H1 (cell line): ENCODE measurements at regions not wholly inside any gene's neighbourhood (a gene's known extent, or its start where the extent isn't known, plus 50 kb on each side); places are given as distances from the start of the nearest gene placed in this dataset.

Experiments used
- CTCF ChIA-PET: fragments of 300-600 bp; sonication (Branson Sonifier 250); formaldehyde crosslinking; loops from one replicate; lab custom pipeline; 2021; ENCODE audit not compliant: partially characterized antibody; lab: Charles Lee
- POLR2A ChIA-PET: fragments of 300-600 bp; sonication (Branson Sonifier 250); formaldehyde crosslinking; loops from one replicate; lab custom pipeline; 2021; ENCODE audit warnings: inconsistent platforms; ENCODE audit not compliant: partially characterized antibody; lab: Charles Lee
- DNase-seq, 2 experiments: peaks; one replicate each; pipeline versions ENCODE4 v3.0.0 to v3.0.0-alpha.2; 2010 to 2022; ENCODE audit warnings: low spot score in 2 of 2, low read depth in 1 of 2, mixed read lengths in 1 of 2
- FAIRE-seq: peaks from 2 replicates; lab custom pipeline; 2011; peaks lifted over from hg19 to GRCh38; lab: Jason Lieb, UNC
- H2AFZ ChIP-seq: 2 replicates; pipeline ENCODE4 v1.8.1; 2012; ENCODE audit warnings: low read length, inconsistent platforms
- H2AK5ac ChIP-seq: 2 replicates; pipeline ENCODE4 v1.6.1; 2013; ENCODE audit warnings: low read depth, low read length
- H2BK120ac ChIP-seq: replicated peaks from 2 replicates; pipeline ENCODE3; 2013; ENCODE audit warnings: low read depth, low read length, inconsistent platforms
- H2BK12ac ChIP-seq: 2 replicates; pipeline ENCODE4 v1.6.1; 2013; ENCODE audit warnings: low read depth, low read length
- H2BK15ac ChIP-seq: 2 replicates; pipeline ENCODE4 v1.6.1; 2013; ENCODE audit warnings: low read length
- H2BK20ac ChIP-seq: 2 replicates; pipeline ENCODE4 v1.6.1; 2013; ENCODE audit warnings: low read length
- H2BK5ac ChIP-seq: 2 replicates; pipeline ENCODE4 v1.6.1; 2013; ENCODE audit warnings: low read depth, low read length
- H3K14ac ChIP-seq: 2 replicates; pipeline ENCODE4 v1.6.1; 2013; ENCODE audit warnings: inconsistent platforms; ENCODE audit not compliant: insufficient read length
- H3K18ac ChIP-seq: 2 replicates; pipeline ENCODE4 v1.6.1; 2013; ENCODE audit warnings: low read length; ENCODE audit errors: extremely low read depth
- H3K23ac ChIP-seq: 2 replicates; pipeline ENCODE4 v1.6.1; 2013; ENCODE audit warnings: inconsistent platforms; ENCODE audit not compliant: insufficient read length
- H3K23me2 ChIP-seq: 2 replicates; pipeline ENCODE4 v1.6.1; 2013; ENCODE audit warnings: low read depth, low read length
- H3K27ac ChIP-seq: 2 replicates; pipeline ENCODE4 v1.6.1; 2011; ENCODE audit warnings: low read depth, low read length, inconsistent platforms
- H3K27me3 ChIP-seq, 4 experiments: replicated peaks in 1 of 4; 1 replicate in 1 of 4; 2 replicates in 3 of 4; pipeline versions ENCODE4 v1.6.1 to v1.8.1; 2011 to 2013; ENCODE audit warnings: low read length in 3 of 4, mild to moderate bottlenecking in 3 of 4, inconsistent platforms in 2 of 4, mixed read lengths in 2 of 4, moderate library complexity in 1 of 4; ENCODE audit not compliant: control insufficient read depth in 3 of 4, insufficient read depth in 3 of 4; ENCODE audit errors: extremely low read depth in 1 of 4
- H3K36me3 ChIP-seq, 4 experiments: 2 replicates each; pipeline versions ENCODE4 v1.6.1 to v1.8.1; 2011 to 2013; ENCODE audit warnings: mild to moderate bottlenecking in 4 of 4, low read length in 3 of 4, moderate library complexity in 2 of 4, control low read depth in 1 of 4, inconsistent platforms in 1 of 4; ENCODE audit not compliant: insufficient read depth in 4 of 4, control insufficient read depth in 2 of 4
- H3K4ac ChIP-seq: replicated peaks from 2 replicates; pipeline ENCODE3; 2013; ENCODE audit warnings: low read length, low read depth, mixed read lengths, inconsistent platforms; ENCODE audit not compliant: insufficient read length
- H3K4me1 ChIP-seq, 4 experiments: replicated peaks in 1 of 4; 1 replicate in 1 of 4; 2 replicates in 3 of 4; pipeline versions ENCODE4 v1.6.1 to v1.8.1; 2011 to 2013; ENCODE audit warnings: low read length in 3 of 4, inconsistent platforms in 2 of 4, mixed read lengths in 1 of 4; ENCODE audit not compliant: insufficient read depth in 4 of 4, control insufficient read depth in 3 of 4
- H3K4me2 ChIP-seq, 2 experiments: 2 replicates each; pipeline versions ENCODE4 v1.6.1 to v1.8.1; 2011 to 2013; ENCODE audit warnings: low read depth in 2 of 2, low read length in 2 of 2, control low read depth in 1 of 2, inconsistent platforms in 1 of 2, mild to moderate bottlenecking in 1 of 2; ENCODE audit not compliant: insufficient read depth in 1 of 2
- H3K4me3 ChIP-seq, 4 experiments: fragments of 200-600, 300-600 bp in 1 of 4; sonication (generic), shearing (Covaris generic), sonication (Bioruptor Twin) in 1 of 4; 2 replicates each; pipeline versions ENCODE4 v1.5.1 to v1.8.1; 2011 to 2016; ENCODE audit warnings: low read length in 4 of 4, low read depth in 3 of 4, control low read depth in 2 of 4, inconsistent platforms in 2 of 4, mild to moderate bottlenecking in 2 of 4, mixed read lengths in 1 of 4, moderate library complexity in 1 of 4; ENCODE audit not compliant: insufficient read depth in 2 of 4; ENCODE audit errors: extremely low read depth in 1 of 4
- H3K56ac ChIP-seq: replicated peaks from 2 replicates; pipeline ENCODE3; 2013; ENCODE audit warnings: low read depth, mild to moderate bottlenecking, mixed read lengths, low read length, inconsistent platforms; ENCODE audit not compliant: insufficient read length
- H3K79me1 ChIP-seq: 2 replicates; pipeline ENCODE4 v1.6.1; 2013; ENCODE audit warnings: low read depth, low read length, control low read depth
- H3K79me2 ChIP-seq, 2 experiments: 2 replicates each; pipeline versions ENCODE4 v1.6.1 to v1.8.1; 2012 to 2013; ENCODE audit warnings: low read length in 2 of 2, mild to moderate bottlenecking in 2 of 2, inconsistent platforms in 1 of 2; ENCODE audit not compliant: insufficient read depth in 2 of 2, control insufficient read depth in 1 of 2
- H3K9ac ChIP-seq, 4 experiments: replicated peaks in 1 of 4; 1 replicate in 1 of 4; 2 replicates in 3 of 4; pipeline versions ENCODE4 v1.6.1 to v1.8.1; 2011 to 2013; ENCODE audit warnings: low read depth in 3 of 4, low read length in 3 of 4, control low read depth in 2 of 4, mild to moderate bottlenecking in 2 of 4, moderate library complexity in 2 of 4, inconsistent platforms in 1 of 4; ENCODE audit errors: extremely low read depth in 1 of 4
- H3K9me3 ChIP-seq, 2 experiments: 2 replicates each; pipeline versions ENCODE4 v1.6.1 to v1.8.1; 2012 to 2013; ENCODE audit warnings: mild to moderate bottlenecking in 2 of 2, moderate library complexity in 2 of 2, control low read depth in 1 of 2, inconsistent platforms in 1 of 2, low read depth in 1 of 2, low read length in 1 of 2, mixed read lengths in 1 of 2; ENCODE audit not compliant: insufficient read depth in 2 of 2
- H4K20me1 ChIP-seq, 2 experiments: replicated peaks in 1 of 2; 2 replicates each; pipeline versions ENCODE3 to v1.8.1; 2011 to 2013; ENCODE audit warnings: inconsistent platforms in 2 of 2, low read length in 2 of 2, mild to moderate bottlenecking in 1 of 2; ENCODE audit not compliant: insufficient read depth in 2 of 2, control insufficient read depth in 1 of 2
- H4K5ac ChIP-seq: 2 replicates; pipeline ENCODE4 v1.6.1; 2013; ENCODE audit warnings: low read length, low read depth, mixed read lengths, inconsistent platforms; ENCODE audit not compliant: insufficient read length
- H4K8ac ChIP-seq: 2 replicates; pipeline ENCODE4 v1.8.0; 2013; ENCODE audit warnings: mild to moderate bottlenecking, moderate library complexity, low read length, inconsistent platforms; ENCODE audit not compliant: insufficient read depth; ENCODE audit errors: extremely low read depth
- H4K91ac ChIP-seq: replicated peaks from 2 replicates; pipeline ENCODE3; 2013; ENCODE audit warnings: low read length, mixed read lengths, inconsistent platforms; ENCODE audit not compliant: insufficient read length
- FOSL1 ChIP-seq: IDR thresholded peaks from 2 replicates; pipeline ENCODE4 v1.6.1; 2011; ENCODE audit warnings: mild to moderate bottlenecking, low read depth, low read length, moderate library complexity; ENCODE audit not compliant: insufficient read depth
- WGBS, 2 experiments: shearing (Covaris generic) in 1 of 2; methylation state at CpG; one replicate each; pipeline versions ENCODE4 v1.1.6 to v1.1.7; 2013 to 2015; ENCODE audit warnings: low lambda C conversion rate in 2 of 2, mixed read lengths in 2 of 2, inconsistent platforms in 1 of 2, low coverage in 1 of 2, missing lambda C conversion rate in 1 of 2; ENCODE audit not compliant: insufficient replicate concordance in 2 of 2, insufficient coverage in 1 of 2, insufficient read length in 1 of 2; ENCODE audit errors: extremely low coverage in 1 of 2, missing lambda C conversion rate in 1 of 2; 5-methylcytosine and 5-hydroxymethylcytosine counted together

DNA sequence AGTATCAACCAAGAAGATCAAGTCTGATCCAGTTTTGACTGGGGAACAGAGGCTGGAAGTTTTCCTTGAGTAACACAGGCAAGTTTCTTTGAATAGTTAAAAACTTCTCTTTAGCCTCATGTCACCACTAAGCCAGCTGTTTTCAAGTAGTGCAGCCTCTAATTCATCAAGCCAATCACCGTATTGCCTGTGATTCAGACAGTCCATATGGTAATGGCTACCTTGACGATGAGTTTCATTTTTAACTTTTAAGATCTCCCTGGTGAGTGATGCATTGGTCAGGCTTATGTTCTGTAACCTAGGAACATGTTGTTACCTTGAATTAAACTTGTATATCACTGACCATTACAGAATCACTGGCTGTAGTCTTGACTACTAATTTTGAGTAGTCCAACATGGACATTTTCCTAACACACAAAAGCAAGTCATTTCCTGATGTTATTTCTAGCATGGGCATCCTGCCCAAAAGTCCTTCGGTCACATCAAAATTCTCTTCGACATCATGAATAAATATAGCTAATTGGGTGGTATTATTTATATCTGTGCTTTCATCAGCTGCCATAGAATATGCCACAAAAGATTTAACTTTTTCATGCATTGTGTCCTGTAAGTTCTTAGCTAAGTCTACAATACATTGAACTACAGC, 238.8 kb upstream of the GCFC2 start:
- TF ChIP-seq FOSL1, result no peak
- TF ChIP-seq, all 59 proteins: peak for 0

More for the DNA sequence above, 238.8 kb upstream of the GCFC2 start:
- FAIRE-seq (no peak), DNase-seq (no peak)
- Histone ChIP-seq H2BK20ac (no peak overlapping the region), H3K4ac (no peak overlapping the region), H3K14ac (no peak overlapping the region), H2BK12ac (no peak overlapping the region), H3K27me3 (peaks cover 0 to 1% (median 0%) of the 10 kb centered on the region in 4 experiments; a peak in 1 of 7 replicates), H4K5ac (no peak overlapping the region), H3K79me1 (no peaks in the 10 kb centered on the region), H4K8ac (no peak overlapping the region), H2BK5ac (no peak overlapping the region), H3K9ac (no peak overlapping the region), H3K79me2 (no peaks in the 10 kb centered on the region), H3K4me3 (no peak overlapping the region), H2BK120ac (no peak overlapping the region), H3K18ac (no peak overlapping the region), H3K23ac (no peak overlapping the region), H2AK5ac (no peak overlapping the region), H4K91ac (no peak overlapping the region), H3K36me3 (no peaks in the 10 kb centered on the region), H3K56ac (no peak overlapping the region), H3K27ac (no peak overlapping the region), H4K20me1 (no peaks in the 10 kb centered on the region), H2BK15ac (no peak overlapping the region), H3K4me2 (no peak overlapping the region), H3K9me3 (no peaks in the 10 kb centered on the region), H2AFZ (no peak overlapping the region), H3K4me1 (no peaks in the 10 kb centered on the region), H3K23me2 (no peaks in the 10 kb centered on the region)
- ChIA-PET POLR2A (no interaction called here), CTCF (interaction anchor here (0.6 kb wide), 1 partner anchor 1420 kb away, joined by 4 read pairs; no protein-coding TSS in a partner anchor)
- WGBS, 2 experiments, result 96% methylated on average over 4 of the region's 4 CpGs; no CpG with 5 or more reads in 1 of the 2 experiments
